ENCODE measurements at regions not wholly inside any gene's neighbourhood (a gene's known extent, or its start where the extent isn't known, plus 50 kb on each side); places are given as distances from the start of the nearest gene placed in this dataset.

GRCh38 chr5:161152415-161152940, 300.5 kb upstream of the ATP10B start:
- Histone ChIP-seq H3K4me3 (replicated peaks; ENCODE audit: low read depth, low read length) (no peak overlapping the region), H3K36me3 (ENCODE audit: control insufficient read depth, insufficient read depth, low read length) (no peaks in the 10 kb centered on the region), H3K27me3 (replicated peaks; ENCODE audit: control insufficient read depth, insufficient read depth, low read length) (no peaks in the 10 kb centered on the region)
- TF ChIP-seq CTCF (IDR thresholded peaks at IDR 0.05; ENCODE audit: insufficient read depth, low read length, poor library complexity, severe bottlenecking) = no peak
- no peak for DNase-seq (ENCODE audit: extremely low read depth, insufficient read length)

- H3K27me3 ChIP-seq (replicated peaks; ENCODE audit: control insufficient read depth, insufficient read depth, low read length) = no peaks in the 10 kb centered on the region
- TF ChIP-seq CTCF (IDR thresholded peaks at IDR 0.05; ENCODE audit: insufficient read depth, low read length, poor library complexity, severe bottlenecking) = no peak
- H3K4me3 ChIP-seq (replicated peaks; ENCODE audit: low read depth, low read length) = no peak overlapping the region
- no peak for DNase-seq (ENCODE audit: extremely low read depth, insufficient read length)
- H3K36me3 ChIP-seq (ENCODE audit: control insufficient read depth, insufficient read depth, low read length) = no peaks in the 10 kb centered on the region
Measured at GRCh38 chr5:161150441-161150988, 298.5 kb upstream of the ATP10B start.

GRCh38 chr5:161149078-161149477, 297.1 kb upstream of the ATP10B start:
- H3K27me3 ChIP-seq (replicated peaks; ENCODE audit: control insufficient read depth, insufficient read depth, low read length) = no peaks in the 10 kb centered on the region
- DNase-seq (ENCODE audit: extremely low read depth, insufficient read length) = no peak
- TF ChIP-seq CTCF (IDR thresholded peaks at IDR 0.05; ENCODE audit: insufficient read depth, low read length, poor library complexity, severe bottlenecking) = no peak
- H3K4me3 ChIP-seq (replicated peaks; ENCODE audit: low read depth, low read length) = no peak overlapping the region
- H3K36me3 ChIP-seq (ENCODE audit: control insufficient read depth, insufficient read depth, low read length) = no peaks in the 10 kb centered on the region

- Histone ChIP-seq H3K4me3 (replicated peaks; ENCODE audit: low read depth, low read length) (peak overlapping the region; percentile 9; the same call in 1 of the 2 replicates), H3K36me3 (ENCODE audit: control insufficient read depth, insufficient read depth, low read length) (no peaks in the 10 kb centered on the region), H3K27me3 (replicated peaks; ENCODE audit: control insufficient read depth, insufficient read depth, low read length) (no peaks in the 10 kb centered on the region)
- TF ChIP-seq CTCF (IDR thresholded peaks at IDR 0.05; ENCODE audit: insufficient read depth, low read length, poor library complexity, severe bottlenecking) = no peak
- DNase-seq (ENCODE audit: extremely low read depth, insufficient read length) = no peak
Measured at GRCh38 chr5:161138751-161139455, 286.9 kb upstream of the ATP10B start.

GRCh38 chr5:161134956-161135355, 282.9 kb upstream of the ATP10B start:
- Histone ChIP-seq H3K4me3 (replicated peaks; ENCODE audit: low read depth, low read length) (no peak overlapping the region), H3K36me3 (ENCODE audit: control insufficient read depth, insufficient read depth, low read length) (no peaks in the 10 kb centered on the region), H3K27me3 (replicated peaks; ENCODE audit: control insufficient read depth, insufficient read depth, low read length) (no peaks in the 10 kb centered on the region)
- no peak for DNase-seq (ENCODE audit: extremely low read depth, insufficient read length)
- no peak for TF ChIP-seq CTCF (IDR thresholded peaks at IDR 0.05; ENCODE audit: insufficient read depth, low read length, poor library complexity, severe bottlenecking)

All from GM06990 (cell line).